Neuronal stem cell (in vitro differentiated cells): ENCODE measurements at regions not wholly inside any gene's neighbourhood (a gene's known extent, or its start where the extent isn't known, plus 50 kb on each side); places are given as distances from the start of the nearest gene placed in this dataset.
A peak's percentile ranks its signal among the peaks of the same experiment; 100 is the strongest.

Source experiments
- DNase-seq: peaks from one replicate; pipeline ENCODE4 v3.0.0-alpha.2; 2013; ENCODE audit warnings: low spot score
- H2AFZ ChIP-seq: one replicate; pipeline ENCODE4 v1.6.1; 2013; ENCODE audit warnings: mild to moderate bottlenecking, low read length, inconsistent platforms
- H2AK5ac ChIP-seq: 2 replicates; pipeline ENCODE4 v1.6.1; 2013; ENCODE audit warnings: low read depth, mild to moderate bottlenecking, inconsistent platforms, low read length, moderate library complexity, mixed read lengths
- H2BK120ac ChIP-seq: 2 replicates; pipeline ENCODE4 v1.6.1; 2013; ENCODE audit warnings: low read depth, mild to moderate bottlenecking, inconsistent platforms, low read length, moderate library complexity, mixed read lengths
- H2BK12ac ChIP-seq: one replicate; pipeline ENCODE4 v1.6.1; 2013; ENCODE audit warnings: low read length, inconsistent platforms
- H2BK15ac ChIP-seq: 2 replicates; pipeline ENCODE4 v1.6.1; 2013; ENCODE audit warnings: mild to moderate bottlenecking, low read length, inconsistent platforms, mixed read lengths
- H2BK5ac ChIP-seq: one replicate; pipeline ENCODE4 v1.6.1; 2013; ENCODE audit warnings: inconsistent platforms, mild to moderate bottlenecking, low read length, moderate library complexity
- H3K14ac ChIP-seq: one replicate; pipeline ENCODE4 v1.6.1; 2013; ENCODE audit warnings: low read length, inconsistent platforms
- H3K18ac ChIP-seq: 2 replicates; pipeline ENCODE4 v1.6.1; 2013; ENCODE audit warnings: low read length, inconsistent platforms
- H3K23ac ChIP-seq: 2 replicates; pipeline ENCODE4 v1.6.1; 2013; ENCODE audit warnings: low read depth, mild to moderate bottlenecking, mixed read lengths, low read length, inconsistent platforms; ENCODE audit not compliant: poor library complexity
- H3K27ac ChIP-seq: replicated peaks from 3 replicates; pipeline ENCODE4 v1.5.1; 2013; ENCODE audit warnings: low read length, inconsistent platforms
- H3K27me3 ChIP-seq, 3 experiments: 2 replicates each; pipeline ENCODE4 v1.6.1; 2013; ENCODE audit warnings: low read length in 3 of 3, mild to moderate bottlenecking in 2 of 3, inconsistent platforms in 1 of 3, low read depth in 1 of 3, mixed read lengths in 1 of 3, moderate library complexity in 1 of 3; ENCODE audit not compliant: control insufficient read depth in 3 of 3, insufficient read depth in 3 of 3
- H3K36me3 ChIP-seq, 2 donors: replicated peaks in 1 of 2; 2 replicates each; pipeline ENCODE4 v1.6.1; 2013; ENCODE audit warnings: low read length in 2 of 2; ENCODE audit not compliant: control insufficient read depth in 2 of 2, insufficient read depth in 2 of 2
- H3K4ac ChIP-seq: 2 replicates; pipeline ENCODE4 v1.6.1; 2013; ENCODE audit warnings: inconsistent platforms, mild to moderate bottlenecking, low read length, moderate library complexity
- H3K4me1 ChIP-seq, 2 donors: 1 replicate in 1 of 2; 2 replicates in 1 of 2; pipeline ENCODE4 v1.6.1; 2013; ENCODE audit warnings: low read length in 2 of 2, low read depth in 1 of 2; ENCODE audit not compliant: control insufficient read depth in 2 of 2, insufficient read depth in 1 of 2
- H3K4me2 ChIP-seq: one replicate; pipeline ENCODE4 v1.6.1; 2013; ENCODE audit warnings: mild to moderate bottlenecking, low read length, inconsistent platforms; ENCODE audit not compliant: insufficient read depth, poor library complexity, severe bottlenecking
- H3K4me3 ChIP-seq, 2 donors: 2 replicates each; pipeline ENCODE4 v1.5.1; 2013; ENCODE audit warnings: low read length in 2 of 2, mild to moderate bottlenecking in 2 of 2, inconsistent platforms in 1 of 2, moderate library complexity in 1 of 2
- H3K79me1 ChIP-seq: one replicate; pipeline ENCODE4 v1.6.1; 2013; ENCODE audit warnings: low read depth, mild to moderate bottlenecking, inconsistent platforms, low read length, moderate library complexity
- H3K9ac ChIP-seq: one replicate; pipeline ENCODE4 v1.6.1; 2013; ENCODE audit warnings: mild to moderate bottlenecking, low read depth, low read length, inconsistent platforms; ENCODE audit not compliant: poor library complexity
- H3K9me3 ChIP-seq, 2 donors: replicated peaks in 1 of 2; 2 replicates each; pipeline versions ENCODE3 to v1.6.1; 2013; ENCODE audit warnings: low read length in 2 of 2, mild to moderate bottlenecking in 2 of 2, inconsistent platforms in 1 of 2, low read depth in 1 of 2, mixed read lengths in 1 of 2, moderate library complexity in 1 of 2; ENCODE audit not compliant: control insufficient read depth in 2 of 2, insufficient read depth in 1 of 2
- H4K8ac ChIP-seq: one replicate; pipeline ENCODE4 v1.6.1; 2013; ENCODE audit warnings: low read depth, mild to moderate bottlenecking, inconsistent platforms, low read length, moderate library complexity
- H4K91ac ChIP-seq: one replicate; pipeline ENCODE4 v1.6.1; 2013; ENCODE audit warnings: low read length, low read depth, mild to moderate bottlenecking, inconsistent platforms; ENCODE audit not compliant: poor library complexity
- WGBS, 2 donors: extraction: QIAGEN DNeasy Blood & Tissue Kit; methylation state at CpG; one replicate each; pipeline ENCODE4 v1.1.7; 2013; ENCODE audit warnings: missing lambda C conversion rate in 2 of 2, mixed read lengths in 1 of 2; ENCODE audit not compliant: insufficient read length in 2 of 2, insufficient replicate concordance in 1 of 2; ENCODE audit errors: extremely low coverage in 2 of 2; 5-methylcytosine and 5-hydroxymethylcytosine counted together

GRCh38 chr10:15436696-15437095, 65.6 kb upstream of the FAM171A1 start:
- no peak overlapping the region for H4K8ac ChIP-seq
- no peak for DNase-seq
- H3K4ac ChIP-seq, result no peak overlapping the region
- no peak overlapping the region for H2BK15ac ChIP-seq
- H3K14ac ChIP-seq, result no peak overlapping the region
- no peak overlapping the region for H3K4me3 ChIP-seq
- H4K91ac ChIP-seq, result no peak overlapping the region
- H2BK120ac ChIP-seq, result no peak overlapping the region
- no peak overlapping the region for H3K23ac ChIP-seq
- H2BK5ac ChIP-seq, result no peak overlapping the region
- H3K79me1 ChIP-seq, result no peaks in the 10 kb centered on the region
- H3K27ac ChIP-seq, result no peak overlapping the region
- H2BK12ac ChIP-seq, result no peak overlapping the region
- peaks cover 0 to 4% of the 10 kb centered on the region in 2 donors for H3K4me1 ChIP-seq
- H3K36me3 ChIP-seq, result no peaks in the 10 kb centered on the region
- no peak overlapping the region for H3K18ac ChIP-seq
- WGBS, 2 donors, result no CpG with 5 or more reads among the region's 5 CpGs
- H3K27me3 ChIP-seq, result peaks cover 0 to 10% (median 0%) of the 10 kb centered on the region in 3 experiments
- no peak overlapping the region for H3K4me2 ChIP-seq
- no peak overlapping the region for H2AFZ ChIP-seq
- no peaks in the 10 kb centered on the region for H3K9me3 ChIP-seq
- H2AK5ac ChIP-seq, result no peak overlapping the region
- H3K9ac ChIP-seq, result no peak overlapping the region

DNA sequence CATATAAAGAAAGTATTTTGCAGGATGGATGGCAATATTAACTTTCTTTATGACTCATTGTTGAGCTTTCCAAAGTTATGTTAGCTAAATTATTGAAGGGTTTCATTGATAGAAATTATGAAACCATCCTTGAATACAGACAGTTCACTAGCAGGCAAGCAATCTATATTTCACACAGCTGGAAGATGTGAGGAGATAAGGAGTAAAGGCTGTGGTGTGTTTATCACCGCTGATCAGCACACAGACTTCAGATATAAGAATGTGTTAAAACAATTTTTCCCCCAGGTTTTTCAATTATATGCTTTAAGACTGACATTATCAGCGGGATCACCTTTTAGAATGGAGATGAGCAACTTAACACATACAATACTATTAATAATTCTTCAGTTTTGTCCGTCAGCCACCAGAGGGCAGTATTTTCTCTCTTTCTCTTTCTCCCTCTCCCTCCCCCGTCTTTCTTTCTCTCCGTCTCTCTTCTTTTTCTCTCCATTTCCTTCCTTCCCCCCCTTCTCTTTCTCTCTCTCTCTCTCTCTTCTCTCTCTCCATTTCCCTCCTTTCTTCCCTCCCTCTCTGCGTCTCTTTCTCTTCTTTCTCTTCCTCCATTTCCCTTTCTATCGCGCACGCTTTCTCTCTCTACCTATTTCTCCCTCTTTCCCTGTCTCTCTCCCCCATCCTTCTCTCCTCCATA, 62.9 kb upstream of the FAM171A1 start:
- no peaks in the 10 kb centered on the region for H3K4me1 ChIP-seq
- no peak overlapping the region for H2BK12ac ChIP-seq
- no peak overlapping the region for H3K4ac ChIP-seq
- H4K8ac ChIP-seq, result no peak overlapping the region
- H3K18ac ChIP-seq, result no peak overlapping the region
- no peak overlapping the region for H3K27ac ChIP-seq
- no peak overlapping the region for H2BK15ac ChIP-seq
- peak overlapping the region; percentile 80 for H2AFZ ChIP-seq
- DNase-seq, result peak; percentile 53
- no peak overlapping the region for H3K4me2 ChIP-seq
- no peak overlapping the region for H2AK5ac ChIP-seq
- H3K9me3 ChIP-seq, result no peaks in the 10 kb centered on the region
- H4K91ac ChIP-seq, result no peak overlapping the region
- H2BK120ac ChIP-seq, result no peak overlapping the region
- H2BK5ac ChIP-seq, result no peak overlapping the region
- H3K79me1 ChIP-seq, result no peaks in the 10 kb centered on the region
- no peak overlapping the region for H3K14ac ChIP-seq
- no peak overlapping the region for H3K4me3 ChIP-seq
- H3K23ac ChIP-seq, result no peak overlapping the region
- H3K27me3 ChIP-seq, result peaks cover 0 to 3% (median 0%) of the 10 kb centered on the region in 3 experiments
- 100% methylated on average over 3 of the region's 9 CpGs for WGBS, 2 donors
- no peaks in the 10 kb centered on the region for H3K36me3 ChIP-seq
- H3K9ac ChIP-seq, result no peak overlapping the region

DNA sequence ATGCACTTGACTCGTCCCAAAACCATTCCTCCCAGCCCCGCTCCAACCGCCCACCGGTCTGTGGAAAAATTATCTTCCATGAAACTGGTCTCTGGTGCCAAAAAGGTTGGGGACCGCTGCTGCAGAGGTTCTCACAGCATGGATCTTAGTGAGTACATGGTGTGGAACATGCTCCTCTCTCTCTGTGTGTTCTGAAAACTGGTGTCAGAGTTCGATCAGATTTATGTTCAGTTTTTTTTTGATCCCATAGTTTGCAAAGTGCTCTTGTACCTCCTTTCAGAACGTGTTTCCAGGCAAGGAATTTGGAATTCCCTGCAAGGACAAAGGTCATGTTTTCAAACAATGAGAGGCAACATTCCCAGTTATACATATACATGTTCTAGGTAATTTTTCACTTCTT, 61.2 kb upstream of the FAM171A1 start:
- Histone ChIP-seq H4K91ac (no peak overlapping the region), H3K27ac (no peak overlapping the region), H3K23ac (no peak overlapping the region), H2BK15ac (no peak overlapping the region), H3K9me3 (no peaks in the 10 kb centered on the region), H3K9ac (no peak overlapping the region), H3K4ac (no peak overlapping the region), H4K8ac (no peak overlapping the region), H3K4me3 (no peak overlapping the region), H3K4me1 (no peaks in the 10 kb centered on the region), H3K18ac (no peak overlapping the region), H2AK5ac (no peak overlapping the region), H3K79me1 (no peaks in the 10 kb centered on the region), H2AFZ (no peak overlapping the region), H3K36me3 (no peaks in the 10 kb centered on the region), H3K27me3 (peaks cover 0 to 3% (median 0%) of the 10 kb centered on the region in 3 experiments), H3K4me2 (no peak overlapping the region), H2BK12ac (no peak overlapping the region), H3K14ac (no peak overlapping the region), H2BK120ac (no peak overlapping the region), H2BK5ac (no peak overlapping the region)
- no peak for DNase-seq
- no CpG with 5 or more reads among the region's 7 CpGs for WGBS, 2 donors

DNA sequence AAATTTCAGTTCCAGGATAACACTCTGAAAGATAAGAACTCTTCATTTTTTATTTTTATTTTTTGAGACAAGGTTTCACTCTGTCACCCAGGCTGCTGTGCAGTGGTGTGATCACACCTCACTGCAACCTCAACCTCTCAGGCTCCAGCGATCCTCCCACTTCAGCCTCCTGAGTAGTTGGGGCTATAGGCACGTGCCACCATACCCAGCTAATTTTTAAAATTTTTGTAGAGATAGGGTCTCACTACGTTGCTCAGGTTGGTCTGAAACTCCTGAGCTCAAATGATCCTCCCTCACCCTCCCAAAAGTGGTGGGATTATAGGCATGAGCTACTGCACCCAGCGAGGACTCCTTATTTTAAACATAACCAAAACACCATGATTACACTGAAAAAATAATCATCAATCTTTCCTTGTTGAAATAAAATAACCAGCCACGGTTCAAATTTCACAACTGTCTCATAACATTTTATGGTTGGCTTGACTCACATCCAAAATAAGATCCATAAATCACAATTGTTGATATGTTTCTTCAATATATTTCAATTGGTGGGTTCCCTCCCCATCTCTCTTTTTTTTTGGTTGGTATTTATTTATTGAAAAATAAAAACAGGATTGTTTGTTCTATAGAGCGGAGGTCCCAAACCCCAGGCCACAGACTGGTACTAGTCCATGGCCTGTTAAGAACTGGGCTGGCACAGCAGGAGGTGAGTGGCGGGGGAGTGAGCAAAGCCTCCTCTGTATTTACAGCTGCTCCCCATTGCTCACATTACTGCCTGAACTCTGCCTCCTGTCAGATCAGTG, 60.1 kb upstream of the FAM171A1 start:
- no peak overlapping the region for H3K4me2 ChIP-seq
- no peak overlapping the region for H4K8ac ChIP-seq
- H3K27ac ChIP-seq, result no peak overlapping the region
- H2BK15ac ChIP-seq, result no peak overlapping the region
- H3K14ac ChIP-seq, result no peak overlapping the region
- H2AK5ac ChIP-seq, result no peak overlapping the region
- H3K4ac ChIP-seq, result no peak overlapping the region
- no peak overlapping the region for H3K18ac ChIP-seq
- no peak overlapping the region for H2BK12ac ChIP-seq
- H3K4me1 ChIP-seq, result no peaks in the 10 kb centered on the region
- H3K9ac ChIP-seq, result no peak overlapping the region
- no peaks in the 10 kb centered on the region for H3K36me3 ChIP-seq
- peaks cover 0 to 3% (median 0%) of the 10 kb centered on the region in 3 experiments for H3K27me3 ChIP-seq
- no peaks in the 10 kb centered on the region for H3K79me1 ChIP-seq
- no peak overlapping the region for H2BK120ac ChIP-seq
- no peaks in the 10 kb centered on the region for H3K9me3 ChIP-seq
- no peak overlapping the region for H4K91ac ChIP-seq
- no peak overlapping the region for H2AFZ ChIP-seq
- WGBS, 2 donors, result no CpG with 5 or more reads among the region's 7 CpGs
- no peak overlapping the region for H3K4me3 ChIP-seq
- H2BK5ac ChIP-seq, result no peak overlapping the region
- no peak overlapping the region for H3K23ac ChIP-seq
- DNase-seq, result no peak
